A673 (cell line): ENCODE measurements at regions not wholly inside any gene's neighbourhood (a gene's known extent, or its start where the extent isn't known, plus 50 kb on each side); places are given as distances from the start of the nearest gene placed in this dataset.

Experiments used
- BruUV-seq: library from RNA; stranded (reverse); fragments of 400-500 nt; replicated peaks from 2 replicates; lab custom pipeline; 2021; lab: Mats Ljungman, UMichigan
- CTCF ChIA-PET: fragments of 300-600 bp; sonication (Branson Sonifier 250); formaldehyde crosslinking; loops from one replicate; lab custom pipeline; 2022; ENCODE audit warnings: antibody characterized with exemption; lab: Charles Lee
- POLR2A ChIA-PET: fragments of 300-600 bp; sonication (Branson Sonifier 250); formaldehyde crosslinking; loops from one replicate; lab custom pipeline; 2022; ENCODE audit warnings: antibody characterized with exemption; ENCODE audit not compliant: low non-redundant PET; lab: Charles Lee
- DNase-seq: peaks from one replicate; pipeline ENCODE4 v3.0.0-alpha.2; 2015; ENCODE audit warnings: low spot score
- H3K27ac ChIP-seq: fragments of 200-600 bp; sonication (generic); 2 replicates; pipeline ENCODE4 v1.5.1; 2016; ENCODE audit warnings: mixed run types, low read depth, mild to moderate bottlenecking, mixed read lengths, antibody characterized with exemption, low read length; ENCODE audit not compliant: poor library complexity, severe bottlenecking
- H3K27me3 ChIP-seq: fragments of 200-600 bp; sonication (generic); replicated peaks from 2 replicates; pipeline ENCODE4 v1.6.1; 2017; ENCODE audit warnings: mixed run types, low read depth, mild to moderate bottlenecking, mixed read lengths, antibody characterized with exemption, low read length; ENCODE audit not compliant: insufficient read depth, poor library complexity
- H3K36me3 ChIP-seq: fragments of 200-600 bp; sonication (generic); 2 replicates; pipeline ENCODE4 v1.6.1; 2016; ENCODE audit warnings: mixed run types, mild to moderate bottlenecking, mixed read lengths, antibody characterized with exemption, low read length; ENCODE audit not compliant: insufficient read depth, poor library complexity, severe bottlenecking
- H3K4me1 ChIP-seq: fragments of 200-600 bp; sonication (generic); 2 replicates; pipeline ENCODE4 v1.6.1; 2017; ENCODE audit warnings: mixed run types, mild to moderate bottlenecking, mixed read lengths, antibody characterized with exemption, low read length; ENCODE audit not compliant: insufficient read depth, poor library complexity, severe bottlenecking
- H3K4me3 ChIP-seq: fragments of 200-600 bp; sonication (generic); 2 replicates; pipeline ENCODE4 v1.5.1; 2016; ENCODE audit warnings: low read depth, mixed run types, mild to moderate bottlenecking, mixed read lengths, low read length; ENCODE audit not compliant: poor library complexity, severe bottlenecking
- H3K9me3 ChIP-seq: fragments of 200-600 bp; sonication (generic); 2 replicates; pipeline ENCODE4 v1.6.1; 2016; ENCODE audit warnings: mixed run types, low read depth, mild to moderate bottlenecking, mixed read lengths, antibody characterized with exemption, low read length; ENCODE audit not compliant: poor library complexity, severe bottlenecking
- CTCF ChIP-seq: fragments of 300-800, 200-600 bp; sonication (generic); conservative IDR thresholded peaks from 2 replicates; pipeline ENCODE4 v1.5.1; 2017; ENCODE audit warnings: low read depth, mild to moderate bottlenecking, antibody characterized with exemption, low read length, moderate library complexity, mixed read lengths
- EZH2 ChIP-seq: fragments of 200-600 bp; sonication (generic); IDR thresholded peaks from 2 replicates; pipeline ENCODE4 v1.6.1; 2017; ENCODE audit warnings: borderline replicate concordance, low read depth, mild to moderate bottlenecking, mixed read lengths, antibody characterized with exemption, low read length; ENCODE audit not compliant: poor library complexity, severe bottlenecking
- intact Hi-C: fragments of 100-400 bp; cut with micrococcal nuclease; formaldehyde crosslinking; loops from one replicate; pipeline ENCODE4 v1.10.0; 2022; ENCODE audit not compliant: unreplicated experiment

GRCh38 chr16:52068447-52069074 is 478.4 kb downstream of the TOX3 start:
- Histone ChIP-seq H3K4me1 (peaks cover 3% of the 10 kb centered on the region), H3K27me3 (peaks cover 6% of the 10 kb centered on the region), H3K27ac (no peak overlapping the region), H3K9me3 (no peaks in the 10 kb centered on the region), H3K4me3 (no peak overlapping the region), H3K36me3 (no peaks in the 10 kb centered on the region)
- intact Hi-C loops = loop anchor here (1.0 to 5.0 kb wide), 3 partner anchors 844 to 1444 kb away; no protein-coding TSS in a partner anchor
- DNase-seq = peak; percentile 67
- TF ChIP-seq CTCF (peak; percentile 60), EZH2 (no peak)
- CTCF ChIA-PET = interaction anchor here (0.7 to 2.4 kb wide), 9 partner anchors 123 to 1215 kb away, joined by 3 to 17 read pairs (median 5); no protein-coding TSS in a partner anchor
- POLR2A ChIA-PET = no interaction called here
- no TSS peak for BruUV-seq

GRCh38 chr16:52066962-52067361 is 480.0 kb downstream of the TOX3 start:
- intact Hi-C loops = loop anchor here (5.0 kb wide), 1 partner anchor 1445 kb away; no protein-coding TSS in a partner anchor
- CTCF ChIA-PET = no interaction called here
- TF ChIP-seq CTCF (no peak), EZH2 (no peak)

GRCh38 chr16:52056259-52056658 is 490.7 kb downstream of the TOX3 start:
- TF ChIP-seq EZH2 (no peak), CTCF (no peak)
- POLR2A ChIA-PET = no interaction called here
- Histone ChIP-seq H3K27ac (no peak overlapping the region), H3K27me3 (peaks cover 9% of the 10 kb centered on the region), H3K9me3 (no peaks in the 10 kb centered on the region), H3K36me3 (no peaks in the 10 kb centered on the region), H3K4me1 (no peaks in the 10 kb centered on the region), H3K4me3 (no peak overlapping the region)
- no TSS peak for BruUV-seq
- no peak for DNase-seq
- CTCF ChIA-PET = no interaction called here
- intact Hi-C loops = no loop called here

More at GRCh38 chr16:52066962-52067361, 480.0 kb downstream of the TOX3 start:
- Histone ChIP-seq H3K27me3 (peaks cover 7% of the 10 kb centered on the region), H3K36me3 (no peaks in the 10 kb centered on the region), H3K9me3 (no peaks in the 10 kb centered on the region), H3K4me1 (peaks cover 3% of the 10 kb centered on the region), H3K4me3 (no peak overlapping the region), H3K27ac (no peak overlapping the region)
- no TSS peak for BruUV-seq
- DNase-seq = no peak
- POLR2A ChIA-PET = no interaction called here
